Thyroid gland (tissue), 4 donors: ENCODE measurements at regions not wholly inside any gene's neighbourhood (a gene's known extent, or its start where the extent isn't known, plus 50 kb on each side); places are given as distances from the start of the nearest gene placed in this dataset.

ENCODE experiments used
- DNase-seq, 2 donors: peaks; one replicate each; pipeline ENCODE4 v3.0.0-alpha.2; 2019
- H3K27ac ChIP-seq, 3 donors: fragments of 200-600 bp; sonication (generic); 1 replicate in 2 of 3; 2 replicates in 1 of 3; pipeline ENCODE4 v1.5.1; 2016 to 2019; ENCODE audit warnings: mild to moderate bottlenecking in 1 of 3, moderate library complexity in 1 of 3
- H3K27me3 ChIP-seq: fragments of 200-600 bp; sonication (generic); one replicate; pipeline ENCODE4 v1.5.1; 2019
- H3K36me3 ChIP-seq, 2 donors: fragments of 200-600 bp; sonication (generic); one replicate each; pipeline ENCODE4 v1.5.1; 2016 to 2019
- H3K4me1 ChIP-seq, 2 donors: fragments of 200-600 bp; sonication (generic); one replicate each; pipeline ENCODE4 v1.5.1; 2017 to 2019
- H3K4me3 ChIP-seq, 3 donors: fragments of 200-600 bp; sonication (generic); replicated peaks in 1 of 3; 1 replicate in 2 of 3; 2 replicates in 1 of 3; pipeline ENCODE4 v1.5.1; 2016; ENCODE audit warnings: mild to moderate bottlenecking in 1 of 3
- H3K9me3 ChIP-seq: fragments of 200-600 bp; sonication (generic); one replicate; pipeline ENCODE4 v1.5.1; 2017
- POLR2A ChIP-seq, 2 donors: fragments of 450-650 bp; IDR thresholded peaks; one replicate each; pipeline ENCODE4 v1.6.1; 2017; ENCODE audit warnings: antibody characterized with exemption in 2 of 2, mild to moderate bottlenecking in 2 of 2, moderate library complexity in 1 of 2
- WGBS, 2 donors: methylation state at CpG; one replicate each; pipeline ENCODE4 v1.1.5; 2017; 5-methylcytosine and 5-hydroxymethylcytosine counted together
- intact Hi-C: fragments of 100-400 bp; cut with DNase I; formaldehyde crosslinking; loops from one replicate; pipeline ENCODE4 v1.15.1; 2023
- TF ChIP-seq, protein P1 (sequence below), 6 experiments: fragments of 200-600 bp in 3 of 6; fragments of 450-650 bp in 3 of 6; sonication (generic) in 3 of 6; IDR thresholded peaks; one replicate each; pipeline ENCODE4 v1.5.1; 2016 to 2019; ENCODE audit warnings: antibody characterized with exemption in 6 of 6, mild to moderate bottlenecking in 2 of 6, inconsistent platforms in 1 of 6, moderate library complexity in 1 of 6

DNA sequence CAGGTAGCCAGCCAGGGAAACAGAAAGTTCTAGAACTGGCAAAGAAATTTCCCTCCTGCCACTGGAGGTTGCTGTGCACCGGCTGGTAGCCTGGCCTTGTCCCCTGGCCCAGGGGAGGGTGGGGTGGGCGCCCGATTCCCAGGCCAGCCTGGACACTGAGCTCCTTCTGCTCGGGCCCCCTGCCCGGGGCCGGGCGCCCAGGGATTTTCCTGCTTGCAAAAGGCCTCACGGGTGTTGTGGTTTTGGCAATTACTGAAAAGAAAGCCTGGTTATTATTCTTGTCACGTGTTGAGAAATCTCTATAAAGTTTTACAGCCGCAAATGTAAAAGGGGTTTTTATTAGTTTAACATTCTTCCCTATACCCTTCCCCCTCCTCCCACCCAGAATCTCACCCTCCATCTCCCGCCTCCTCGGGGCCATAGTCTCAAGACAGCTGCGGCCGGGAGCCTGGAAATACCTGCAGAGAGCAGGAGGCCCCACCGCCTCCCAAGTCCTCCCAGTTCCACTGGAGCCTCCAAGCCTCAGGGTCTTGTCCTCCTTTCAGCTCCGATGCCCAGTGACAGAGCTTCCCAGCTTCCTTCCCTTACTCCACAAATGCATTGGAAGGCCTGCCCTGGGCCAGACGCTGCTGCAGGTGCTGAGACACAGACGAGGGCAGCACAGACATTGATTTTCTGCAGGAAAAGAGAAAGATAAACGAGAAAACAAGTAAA lies 1515.6 kb downstream of the TBC1D22A start:
- no peak for DNase-seq
- TF ChIP-seq, protein P1, sequence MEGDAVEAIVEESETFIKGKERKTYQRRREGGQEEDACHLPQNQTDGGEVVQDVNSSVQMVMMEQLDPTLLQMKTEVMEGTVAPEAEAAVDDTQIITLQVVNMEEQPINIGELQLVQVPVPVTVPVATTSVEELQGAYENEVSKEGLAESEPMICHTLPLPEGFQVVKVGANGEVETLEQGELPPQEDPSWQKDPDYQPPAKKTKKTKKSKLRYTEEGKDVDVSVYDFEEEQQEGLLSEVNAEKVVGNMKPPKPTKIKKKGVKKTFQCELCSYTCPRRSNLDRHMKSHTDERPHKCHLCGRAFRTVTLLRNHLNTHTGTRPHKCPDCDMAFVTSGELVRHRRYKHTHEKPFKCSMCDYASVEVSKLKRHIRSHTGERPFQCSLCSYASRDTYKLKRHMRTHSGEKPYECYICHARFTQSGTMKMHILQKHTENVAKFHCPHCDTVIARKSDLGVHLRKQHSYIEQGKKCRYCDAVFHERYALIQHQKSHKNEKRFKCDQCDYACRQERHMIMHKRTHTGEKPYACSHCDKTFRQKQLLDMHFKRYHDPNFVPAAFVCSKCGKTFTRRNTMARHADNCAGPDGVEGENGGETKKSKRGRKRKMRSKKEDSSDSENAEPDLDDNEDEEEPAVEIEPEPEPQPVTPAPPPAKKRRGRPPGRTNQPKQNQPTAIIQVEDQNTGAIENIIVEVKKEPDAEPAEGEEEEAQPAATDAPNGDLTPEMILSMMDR (IDR thresholded peaks at IDR 0.05), result no peak
- no peak for TF ChIP-seq POLR2A (IDR thresholded peaks at IDR 0.05)
- Histone ChIP-seq H3K4me3 (no peak overlapping the region), H3K27me3 (no peaks in the 10 kb centered on the region), H3K36me3 (no peaks in the 10 kb centered on the region), H3K4me1 (no peaks in the 10 kb centered on the region), H3K9me3 (no peaks in the 10 kb centered on the region), H3K27ac (no peak overlapping the region)
- intact Hi-C loops, result no loop called here
- 54 to 68% methylated on average over 17 to 19 of the region's 19 CpGs for WGBS, 2 donors

DNA sequence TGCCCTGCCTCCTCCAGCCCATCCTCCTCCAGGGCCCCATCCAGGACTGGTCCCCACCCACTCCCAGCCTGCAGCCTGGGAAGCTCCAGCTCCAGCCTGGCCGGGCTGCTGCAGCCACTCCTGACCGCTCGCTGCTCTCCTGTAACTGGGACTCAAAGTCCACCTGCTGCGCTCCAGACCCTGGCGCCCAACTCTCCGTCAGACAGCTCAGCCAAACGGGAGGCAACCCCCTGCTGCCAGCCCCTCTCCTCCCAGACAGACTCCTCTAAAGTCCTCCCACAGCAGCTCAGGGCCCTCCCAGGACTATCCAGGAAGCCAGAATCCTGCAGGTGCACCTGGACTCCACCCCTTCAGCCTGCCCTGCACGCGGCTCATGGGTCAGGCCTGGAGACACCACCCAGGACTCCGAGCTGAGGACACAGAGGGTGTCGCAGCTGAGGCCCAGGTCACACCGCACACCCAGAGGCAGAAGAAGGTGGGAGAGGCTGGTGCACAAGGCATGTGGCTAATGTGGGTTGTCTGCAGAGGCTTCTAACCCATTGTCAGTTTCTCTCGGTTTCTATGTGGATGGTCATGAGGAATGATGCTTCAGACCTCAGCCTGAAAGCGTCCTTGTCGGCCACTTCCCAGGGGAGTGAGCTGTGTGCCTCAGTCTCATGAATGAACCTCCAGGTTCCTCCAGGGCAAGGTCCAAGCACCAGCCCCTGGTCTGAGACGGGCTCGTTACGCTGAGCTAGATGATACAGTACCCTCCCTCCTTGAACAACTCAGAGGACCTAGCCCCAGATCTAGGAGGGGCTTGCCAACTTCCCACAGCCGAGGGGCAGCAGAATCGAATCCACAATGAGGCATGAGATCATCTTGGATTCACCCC lies 1514.8 kb downstream of the TBC1D22A start:
- H3K27ac ChIP-seq, result no peak overlapping the region
- H3K27me3 ChIP-seq, result no peaks in the 10 kb centered on the region
- TF ChIP-seq, protein P1 (IDR thresholded peaks at IDR 0.05), result no peak
- no peak for TF ChIP-seq POLR2A (IDR thresholded peaks at IDR 0.05)
- 57 to 67% methylated on average over 13 to 14 of the region's 20 CpGs for WGBS, 2 donors
- no peaks in the 10 kb centered on the region for H3K4me1 ChIP-seq
- no peak for DNase-seq
- H3K4me3 ChIP-seq, result no peak overlapping the region
- H3K9me3 ChIP-seq, result no peaks in the 10 kb centered on the region
- no peaks in the 10 kb centered on the region for H3K36me3 ChIP-seq
- intact Hi-C loops, result no loop called here

DNA sequence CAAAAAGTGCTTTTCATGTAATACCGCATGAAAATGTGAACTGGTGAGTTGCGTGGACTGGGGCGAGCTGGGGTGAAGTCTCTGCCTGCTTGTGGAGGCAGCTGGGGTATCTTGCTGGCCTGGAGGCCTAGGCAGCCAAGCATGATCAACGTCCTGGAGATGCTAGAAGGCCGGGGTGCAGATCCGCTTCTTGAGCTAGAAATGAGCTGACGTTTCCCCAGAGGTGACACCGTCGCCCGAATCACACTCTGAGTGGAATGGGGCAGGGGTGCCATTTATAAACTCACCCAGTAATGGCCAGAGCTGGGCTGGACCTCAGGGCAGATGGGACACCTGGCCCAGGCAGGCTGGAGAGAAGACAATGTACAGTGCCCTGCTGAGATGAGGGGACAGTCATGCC lies 1513.0 kb downstream of the TBC1D22A start:
- H3K27ac ChIP-seq, result no peak overlapping the region
- 94% methylated on average over 6 to 10 of the region's 10 CpGs for WGBS, 2 donors
- no peaks in the 10 kb centered on the region for H3K4me1 ChIP-seq
- DNase-seq, result no peak
- intact Hi-C loops, result no loop called here
- no peaks in the 10 kb centered on the region for H3K36me3 ChIP-seq
- no peaks in the 10 kb centered on the region for H3K9me3 ChIP-seq
- TF ChIP-seq POLR2A (IDR thresholded peaks at IDR 0.05), result no peak
- TF ChIP-seq, protein P1 (IDR thresholded peaks at IDR 0.05), result no peak
- H3K4me3 ChIP-seq, result no peak overlapping the region
- H3K27me3 ChIP-seq, result no peaks in the 10 kb centered on the region

DNA sequence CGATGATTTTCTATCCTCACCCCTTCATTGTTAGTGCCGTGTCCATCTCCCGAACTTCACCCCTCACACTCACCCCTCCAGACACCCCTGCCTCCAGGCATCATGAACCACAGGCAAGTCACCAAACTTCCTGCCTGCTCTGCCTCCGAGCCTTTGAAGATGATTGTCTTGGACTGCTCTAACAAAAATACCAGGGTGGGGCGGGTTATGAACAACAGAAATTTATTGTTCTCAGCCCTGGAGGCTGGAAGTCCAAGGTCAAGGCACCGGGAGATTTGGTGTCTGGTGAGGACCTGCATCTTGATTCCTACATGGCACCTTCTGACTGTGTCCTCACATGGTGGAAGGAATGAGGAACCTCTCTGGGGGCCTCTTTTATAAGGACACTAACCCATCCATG lies 1508.3 kb downstream of the TBC1D22A start:
- Histone ChIP-seq H3K4me3 (no peak overlapping the region), H3K27ac (no peak overlapping the region), H3K9me3 (no peaks in the 10 kb centered on the region), H3K36me3 (no peaks in the 10 kb centered on the region), H3K27me3 (no peaks in the 10 kb centered on the region), H3K4me1 (no peaks in the 10 kb centered on the region)
- intact Hi-C loops, result no loop called here
- 85 to 86% methylated on average over 6 of the region's 6 CpGs for WGBS, 2 donors
- TF ChIP-seq, protein P1 (IDR thresholded peaks at IDR 0.05), result no peak
- TF ChIP-seq POLR2A (IDR thresholded peaks at IDR 0.05), result no peak
- DNase-seq, result no peak
